HL-60 (cell line): ENCODE measurements at regions not wholly inside any gene's neighbourhood (a gene's known extent, or its start where the extent isn't known, plus 50 kb on each side); places are given as distances from the start of the nearest gene placed in this dataset.

Experiments used
- DNase-seq, 2 experiments: peaks; one replicate each; pipeline ENCODE4 v3.0.0-alpha.2; 2010 to 2020; ENCODE audit warnings: low read depth in 1 of 2, low spot score in 1 of 2
- H3K27ac ChIP-seq: fragments of 250-450 bp; sonication (Bioruptor Pico); replicated peaks from 2 replicates; pipeline ENCODE4 v1.5.1; 2020; ENCODE audit warnings: mild to moderate bottlenecking, moderate library complexity
- H3K27me3 ChIP-seq: fragments of 250-450 bp; sonication (Bioruptor Pico); 2 replicates; pipeline ENCODE4 v1.5.1; 2021; ENCODE audit warnings: mild to moderate bottlenecking, moderate library complexity; ENCODE audit not compliant: insufficient read depth, poor library complexity, severe bottlenecking
- H3K4me3 ChIP-seq: replicated peaks from 2 replicates; pipeline ENCODE4 v1.5.1; 2011; ENCODE audit warnings: mild to moderate bottlenecking, control low read depth, low read length; ENCODE audit not compliant: insufficient read depth
- GABPA ChIP-seq: IDR thresholded peaks from 2 replicates; pipeline ENCODE4 v1.6.1; 2012; ENCODE audit warnings: low read depth
- POLR2AphosphoS5 ChIP-seq: IDR thresholded peaks from 2 replicates; pipeline ENCODE4 v1.6.1; 2012; ENCODE audit warnings: low read depth
- SPI1 ChIP-seq: IDR thresholded peaks from 2 replicates; pipeline ENCODE4 v1.6.1; 2012; ENCODE audit warnings: low read depth, mild to moderate bottlenecking, borderline replicate concordance
- TF ChIP-seq, protein P1 (sequence below): IDR thresholded peaks from 2 replicates; pipeline ENCODE4 v1.6.1; 2012; ENCODE audit warnings: low read depth; ENCODE audit not compliant: insufficient replicate concordance
- TF ChIP-seq, protein P2 (sequence below): IDR thresholded peaks from one replicate; pipeline ENCODE4 v1.5.1; 2011; ENCODE audit warnings: low read length, control low read depth, inconsistent platforms; ENCODE audit not compliant: insufficient read depth

DNA sequence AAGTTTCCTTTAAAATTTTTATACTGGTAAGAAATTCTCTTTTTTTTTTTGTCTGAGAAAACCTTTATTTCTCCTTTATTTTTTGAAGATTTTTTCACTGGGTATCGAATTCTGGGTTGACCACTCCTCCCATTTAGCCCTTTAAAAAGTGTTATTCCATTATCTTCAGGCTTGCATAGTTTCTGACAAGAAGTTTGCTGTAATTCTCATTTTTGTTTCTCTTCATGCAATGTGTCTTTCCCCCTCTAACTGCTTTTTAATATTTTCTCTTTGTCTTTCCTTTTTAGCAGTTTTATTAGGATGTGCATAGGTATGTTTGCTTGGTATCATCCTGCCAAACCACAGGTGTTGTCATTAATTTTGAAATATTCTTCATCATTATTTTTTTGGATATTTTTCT, 67.7 kb upstream of the GOT2 start:
- Histone ChIP-seq H3K27ac (no peak overlapping the region), H3K27me3 (no peaks in the 10 kb centered on the region), H3K4me3 (no peak overlapping the region)
- no peak for TF ChIP-seq SPI1
- TF ChIP-seq POLR2AphosphoS5: no peak
- TF ChIP-seq, protein P1, sequence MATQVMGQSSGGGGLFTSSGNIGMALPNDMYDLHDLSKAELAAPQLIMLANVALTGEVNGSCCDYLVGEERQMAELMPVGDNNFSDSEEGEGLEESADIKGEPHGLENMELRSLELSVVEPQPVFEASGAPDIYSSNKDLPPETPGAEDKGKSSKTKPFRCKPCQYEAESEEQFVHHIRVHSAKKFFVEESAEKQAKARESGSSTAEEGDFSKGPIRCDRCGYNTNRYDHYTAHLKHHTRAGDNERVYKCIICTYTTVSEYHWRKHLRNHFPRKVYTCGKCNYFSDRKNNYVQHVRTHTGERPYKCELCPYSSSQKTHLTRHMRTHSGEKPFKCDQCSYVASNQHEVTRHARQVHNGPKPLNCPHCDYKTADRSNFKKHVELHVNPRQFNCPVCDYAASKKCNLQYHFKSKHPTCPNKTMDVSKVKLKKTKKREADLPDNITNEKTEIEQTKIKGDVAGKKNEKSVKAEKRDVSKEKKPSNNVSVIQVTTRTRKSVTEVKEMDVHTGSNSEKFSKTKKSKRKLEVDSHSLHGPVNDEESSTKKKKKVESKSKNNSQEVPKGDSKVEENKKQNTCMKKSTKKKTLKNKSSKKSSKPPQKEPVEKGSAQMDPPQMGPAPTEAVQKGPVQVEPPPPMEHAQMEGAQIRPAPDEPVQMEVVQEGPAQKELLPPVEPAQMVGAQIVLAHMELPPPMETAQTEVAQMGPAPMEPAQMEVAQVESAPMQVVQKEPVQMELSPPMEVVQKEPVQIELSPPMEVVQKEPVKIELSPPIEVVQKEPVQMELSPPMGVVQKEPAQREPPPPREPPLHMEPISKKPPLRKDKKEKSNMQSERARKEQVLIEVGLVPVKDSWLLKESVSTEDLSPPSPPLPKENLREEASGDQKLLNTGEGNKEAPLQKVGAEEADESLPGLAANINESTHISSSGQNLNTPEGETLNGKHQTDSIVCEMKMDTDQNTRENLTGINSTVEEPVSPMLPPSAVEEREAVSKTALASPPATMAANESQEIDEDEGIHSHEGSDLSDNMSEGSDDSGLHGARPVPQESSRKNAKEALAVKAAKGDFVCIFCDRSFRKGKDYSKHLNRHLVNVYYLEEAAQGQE: no peak
- TF ChIP-seq GABPA: no peak
- TF ChIP-seq, protein P2, sequence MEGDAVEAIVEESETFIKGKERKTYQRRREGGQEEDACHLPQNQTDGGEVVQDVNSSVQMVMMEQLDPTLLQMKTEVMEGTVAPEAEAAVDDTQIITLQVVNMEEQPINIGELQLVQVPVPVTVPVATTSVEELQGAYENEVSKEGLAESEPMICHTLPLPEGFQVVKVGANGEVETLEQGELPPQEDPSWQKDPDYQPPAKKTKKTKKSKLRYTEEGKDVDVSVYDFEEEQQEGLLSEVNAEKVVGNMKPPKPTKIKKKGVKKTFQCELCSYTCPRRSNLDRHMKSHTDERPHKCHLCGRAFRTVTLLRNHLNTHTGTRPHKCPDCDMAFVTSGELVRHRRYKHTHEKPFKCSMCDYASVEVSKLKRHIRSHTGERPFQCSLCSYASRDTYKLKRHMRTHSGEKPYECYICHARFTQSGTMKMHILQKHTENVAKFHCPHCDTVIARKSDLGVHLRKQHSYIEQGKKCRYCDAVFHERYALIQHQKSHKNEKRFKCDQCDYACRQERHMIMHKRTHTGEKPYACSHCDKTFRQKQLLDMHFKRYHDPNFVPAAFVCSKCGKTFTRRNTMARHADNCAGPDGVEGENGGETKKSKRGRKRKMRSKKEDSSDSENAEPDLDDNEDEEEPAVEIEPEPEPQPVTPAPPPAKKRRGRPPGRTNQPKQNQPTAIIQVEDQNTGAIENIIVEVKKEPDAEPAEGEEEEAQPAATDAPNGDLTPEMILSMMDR: no peak
- DNase-seq: no peak

DNA sequence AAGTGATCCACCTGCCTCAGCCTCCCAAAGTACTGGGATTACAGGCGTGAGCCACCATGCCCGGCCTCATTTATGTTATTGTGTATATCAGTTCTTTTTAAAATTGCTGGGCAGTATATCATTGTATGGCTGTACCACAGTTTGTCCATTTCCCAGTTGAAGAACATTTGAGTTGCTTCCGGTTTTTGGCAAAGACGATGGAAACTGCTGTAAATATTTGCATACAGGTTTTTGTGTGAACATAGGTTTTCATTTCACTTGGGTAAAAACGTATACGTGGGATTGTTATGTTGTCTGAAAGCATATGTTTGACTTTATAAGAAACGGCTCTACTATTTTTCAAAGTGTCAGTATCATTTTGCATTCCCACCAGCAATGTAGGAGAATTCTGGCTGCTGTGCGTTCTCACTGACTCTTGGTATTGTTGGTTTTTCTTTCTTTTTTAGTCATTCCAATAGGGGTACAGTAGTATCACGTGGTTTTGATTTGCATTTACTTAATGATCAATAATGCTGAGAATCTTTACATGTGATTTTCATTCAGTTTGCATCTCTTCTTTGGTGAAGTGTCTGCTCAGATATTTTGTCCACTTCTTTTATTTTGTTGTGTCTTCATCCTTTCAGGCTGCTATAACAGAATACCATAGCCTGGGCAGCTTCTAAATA, 63.2 kb upstream of the GOT2 start:
- DNase-seq: no peak
- Histone ChIP-seq H3K4me3 (no peak overlapping the region), H3K27me3 (no peaks in the 10 kb centered on the region), H3K27ac (no peak overlapping the region)
- TF ChIP-seq, protein P1: no peak
- no peak for TF ChIP-seq SPI1
- TF ChIP-seq GABPA: no peak
- TF ChIP-seq POLR2AphosphoS5: no peak
- TF ChIP-seq, protein P2: no peak

DNA sequence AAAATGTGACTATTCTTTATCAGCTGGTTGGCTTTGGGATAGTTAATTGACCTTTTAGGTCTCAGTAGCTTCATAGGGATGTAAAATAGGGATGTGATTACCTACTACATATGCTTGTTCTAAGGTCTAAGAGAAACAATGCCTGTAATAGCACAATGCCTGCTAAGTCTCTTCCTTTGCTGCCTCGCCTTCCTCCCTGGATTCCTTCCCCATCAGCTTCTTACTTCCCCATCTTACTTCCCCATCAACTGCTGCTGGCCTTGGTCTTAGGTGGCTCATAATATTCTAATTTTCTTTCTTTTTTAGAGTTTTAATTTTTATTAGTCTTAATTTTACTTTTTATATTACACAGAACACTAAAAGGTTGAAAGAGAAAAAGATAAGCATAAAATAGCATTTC, 59.2 kb upstream of the GOT2 start:
- peak in 1 of 2 experiments; percentile 36 for DNase-seq
- no peak overlapping the region for H3K27ac ChIP-seq
- TF ChIP-seq SPI1: no peak
- TF ChIP-seq POLR2AphosphoS5: no peak
- TF ChIP-seq GABPA: no peak
- TF ChIP-seq, protein P1: no peak
- TF ChIP-seq, protein P2: no peak
- no peak overlapping the region for H3K4me3 ChIP-seq
- H3K27me3 ChIP-seq: no peaks in the 10 kb centered on the region
